CD4-positive, alpha-beta T cell (primary cell): ENCODE measurements at regions not wholly inside any gene's neighbourhood (a gene's known extent, or its start where the extent isn't known, plus 50 kb on each side); places are given as distances from the start of the nearest gene placed in this dataset.
"Not testable (repeated sequence)": the region's sequence is repeated elsewhere in the genome, so short reads cannot be mapped to it uniquely, and the experiment has no call there.

ENCODE experiments used
- ATAC-seq: fragments of 200-7000 bp; cut with Tn5 transposase; one replicate; pipeline ENCODE4 v1.10.0; 2022; ENCODE audit warnings: mild to moderate bottlenecking; ENCODE audit not compliant: poor library complexity
- CTCF ChIA-PET: fragments of 350-600 bp; sonication (Branson Sonifier 250); formaldehyde crosslinking; loops from one replicate; lab custom pipeline; 2021; ENCODE audit warnings: antibody characterized with exemption, inconsistent platforms; lab: Charles Lee
- POLR2A ChIA-PET: fragments of 350-600 bp; sonication (Branson Sonifier 250); formaldehyde crosslinking; loops from one replicate; lab custom pipeline; 2021; ENCODE audit warnings: antibody characterized with exemption, inconsistent platforms; lab: Charles Lee
- DNase-seq, 14 experiments: peaks; one replicate each; pipeline ENCODE4 v3.0.0-alpha.2; 2013 to 2020; ENCODE audit warnings: mixed read lengths in 2 of 14
- H3K27ac ChIP-seq, 2 donors: one replicate each; pipeline versions ENCODE4 v1.5.1 to v1.7.0; 2013; ENCODE audit warnings: low read length in 2 of 2, low read depth in 1 of 2, mild to moderate bottlenecking in 1 of 2
- H3K27me3 ChIP-seq, 2 experiments: 1 replicate in 1 of 2; 2 replicates in 1 of 2; pipeline versions ENCODE4 v1.6.1 to v1.7.0; 2013; ENCODE audit warnings: low read length in 2 of 2, control low read depth in 1 of 2, mild to moderate bottlenecking in 1 of 2, moderate library complexity in 1 of 2; ENCODE audit not compliant: insufficient read depth in 2 of 2, control insufficient read depth in 1 of 2
- H3K36me3 ChIP-seq: one replicate; pipeline ENCODE4 v1.6.1; 2013; ENCODE audit warnings: low read length, control low read depth; ENCODE audit not compliant: insufficient read depth
- H3K4me1 ChIP-seq: one replicate; pipeline ENCODE4 v1.6.1; 2013; ENCODE audit warnings: low read length, control low read depth; ENCODE audit not compliant: insufficient read depth
- H3K4me3 ChIP-seq: one replicate; pipeline ENCODE4 v1.5.1; 2013; ENCODE audit warnings: mild to moderate bottlenecking, low read length, moderate library complexity
- H3K9me3 ChIP-seq, 2 experiments: 1 replicate in 1 of 2; 2 replicates in 1 of 2; pipeline versions ENCODE4 v1.6.1 to v1.7.0; 2013; ENCODE audit warnings: low read length in 2 of 2, mild to moderate bottlenecking in 2 of 2, control low read depth in 1 of 2, moderate library complexity in 1 of 2; ENCODE audit not compliant: control insufficient read depth in 1 of 2, insufficient read depth in 1 of 2
- H3K27ac Mint-ChIP-seq: one replicate; pipeline ENCODE4 v1.8.0; 2020; ENCODE audit warnings: mixed read lengths
- H3K27me3 Mint-ChIP-seq: one replicate; pipeline ENCODE4 v1.8.0; 2021; ENCODE audit warnings: mixed read lengths
- H3K36me3 Mint-ChIP-seq: one replicate; pipeline ENCODE4 v1.8.0; 2021; ENCODE audit warnings: low read depth, mixed read lengths
- H3K4me1 Mint-ChIP-seq: one replicate; pipeline ENCODE4 v1.8.0; 2021; ENCODE audit warnings: low read depth, mixed read lengths
- H3K4me3 Mint-ChIP-seq: one replicate; pipeline ENCODE4 v1.8.0; 2020; ENCODE audit warnings: mild to moderate bottlenecking, mixed read lengths
- H3K9me3 Mint-ChIP-seq: one replicate; pipeline ENCODE4 v1.8.0; 2020; ENCODE audit warnings: mixed read lengths
- intact Hi-C, 2 experiments: fragments of 100-400 bp; cut with DNase I in 1 of 2; cut with micrococcal nuclease in 1 of 2; formaldehyde crosslinking; loops; one replicate each; pipeline versions ENCODE4 v1.15.1 to v1.9.0; 2023 to 2025; cut with DNase I, micrococcal nuclease
- TF ChIP-seq, protein P1 (sequence below): fragments of 200-600 bp; IDR thresholded peaks from one replicate; pipeline ENCODE4 v1.8.0; 2022; ENCODE audit warnings: antibody characterized with exemption, mild to moderate bottlenecking

DNA sequence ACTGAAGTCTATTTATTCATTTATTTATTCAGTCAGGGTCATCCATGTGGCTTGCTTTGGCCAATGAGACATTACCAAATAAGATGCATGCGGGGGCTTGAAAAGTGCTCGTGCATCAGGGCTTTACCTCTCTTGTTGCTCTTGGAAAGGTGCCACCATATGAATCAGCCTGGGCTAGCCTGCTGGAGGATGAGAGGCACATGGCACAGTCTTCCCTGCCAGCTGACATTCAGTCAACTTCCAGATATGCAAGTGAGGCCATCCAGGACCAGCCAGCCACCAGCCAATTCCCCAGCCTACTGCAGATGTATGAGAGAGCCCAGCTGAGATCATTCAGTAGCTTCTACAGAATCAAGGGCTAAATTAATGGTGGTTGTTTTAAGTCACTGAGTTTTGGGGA lies 105.2 kb upstream of the RPH3A start:
- Mint-ChIP-seq H3K27me3 (peaks cover 65% of the 10 kb centered on the region), H3K4me1 (no peaks in the 10 kb centered on the region), H3K4me3 (no peak overlapping the region), H3K36me3 (no peaks in the 10 kb centered on the region), H3K9me3 (no peaks in the 10 kb centered on the region), H3K27ac (no peak overlapping the region)
- CTCF ChIA-PET, result no interaction called here
- ATAC-seq (no peak), DNase-seq (no peak)
- Histone ChIP-seq H3K27ac (no peak overlapping the region), H3K27me3 (no peaks in the 10 kb centered on the region), H3K4me3 (no peak overlapping the region), H3K9me3 (no peaks in the 10 kb centered on the region), H3K36me3 (no peaks in the 10 kb centered on the region), H3K4me1 (no peaks in the 10 kb centered on the region)
- intact Hi-C loops, result no loop called here
- POLR2A ChIA-PET, result no interaction called here
- TF ChIP-seq, protein P1, sequence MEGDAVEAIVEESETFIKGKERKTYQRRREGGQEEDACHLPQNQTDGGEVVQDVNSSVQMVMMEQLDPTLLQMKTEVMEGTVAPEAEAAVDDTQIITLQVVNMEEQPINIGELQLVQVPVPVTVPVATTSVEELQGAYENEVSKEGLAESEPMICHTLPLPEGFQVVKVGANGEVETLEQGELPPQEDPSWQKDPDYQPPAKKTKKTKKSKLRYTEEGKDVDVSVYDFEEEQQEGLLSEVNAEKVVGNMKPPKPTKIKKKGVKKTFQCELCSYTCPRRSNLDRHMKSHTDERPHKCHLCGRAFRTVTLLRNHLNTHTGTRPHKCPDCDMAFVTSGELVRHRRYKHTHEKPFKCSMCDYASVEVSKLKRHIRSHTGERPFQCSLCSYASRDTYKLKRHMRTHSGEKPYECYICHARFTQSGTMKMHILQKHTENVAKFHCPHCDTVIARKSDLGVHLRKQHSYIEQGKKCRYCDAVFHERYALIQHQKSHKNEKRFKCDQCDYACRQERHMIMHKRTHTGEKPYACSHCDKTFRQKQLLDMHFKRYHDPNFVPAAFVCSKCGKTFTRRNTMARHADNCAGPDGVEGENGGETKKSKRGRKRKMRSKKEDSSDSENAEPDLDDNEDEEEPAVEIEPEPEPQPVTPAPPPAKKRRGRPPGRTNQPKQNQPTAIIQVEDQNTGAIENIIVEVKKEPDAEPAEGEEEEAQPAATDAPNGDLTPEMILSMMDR, result no peak

DNA sequence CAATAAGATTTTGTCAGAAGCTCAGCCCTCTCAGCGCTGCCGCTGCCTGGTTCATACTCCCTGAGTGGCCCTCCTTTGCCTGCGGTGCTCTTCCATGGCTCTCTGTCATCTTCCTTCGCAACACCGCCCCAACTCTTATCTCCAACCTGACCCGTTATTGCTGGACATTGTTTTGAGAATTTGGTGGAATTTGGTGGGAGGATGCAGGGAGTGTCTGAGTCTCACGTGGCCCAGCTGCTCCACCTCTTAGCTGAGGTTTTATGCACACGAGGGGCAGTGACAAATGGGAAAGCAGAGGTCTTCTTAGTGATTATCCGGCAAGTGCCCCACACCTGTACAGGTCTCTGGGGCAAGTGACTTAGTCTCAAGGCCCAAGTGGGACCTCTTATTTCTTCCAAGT lies 97.5 kb upstream of the RPH3A start:
- TF ChIP-seq, protein P1, result no peak
- CTCF ChIA-PET, result no interaction called here
- no peaks in the 10 kb centered on the region for H3K4me1 ChIP-seq
- no peak overlapping the region for H3K4me3 ChIP-seq
- Mint-ChIP-seq H3K4me3 (no peak overlapping the region), H3K27me3 (peaks cover 52% of the 10 kb centered on the region), H3K27ac (no peak overlapping the region), H3K9me3 (no peaks in the 10 kb centered on the region), H3K4me1 (no peaks in the 10 kb centered on the region), H3K36me3 (no peaks in the 10 kb centered on the region)
- intact Hi-C loops, result no loop called here
- H3K9me3 ChIP-seq, result no peaks in the 10 kb centered on the region
- no peaks in the 10 kb centered on the region for H3K27me3 ChIP-seq
- H3K36me3 ChIP-seq, result no peaks in the 10 kb centered on the region
- DNase-seq, result no peak
- no peak for ATAC-seq
- POLR2A ChIA-PET, result no interaction called here
- no peak overlapping the region for H3K27ac ChIP-seq

- H3K27ac ChIP-seq, H3K9me3 Mint-ChIP-seq, H3K36me3 ChIP-seq, ATAC-seq, H3K36me3 Mint-ChIP-seq, H3K27ac Mint-ChIP-seq, CTCF ChIA-PET, POLR2A ChIA-PET, intact Hi-C loops, H3K9me3 ChIP-seq, DNase-seq, H3K4me1 Mint-ChIP-seq, H3K4me1 ChIP-seq, H3K4me3 ChIP-seq, H3K4me3 Mint-ChIP-seq, H3K27me3 ChIP-seq: not testable (repeated sequence)
- H3K27me3 Mint-ChIP-seq, result peaks cover 53% of the 10 kb centered on the region
These were observed 94.1 kb upstream of the RPH3A start for GRCh38 chr12:112697441-112697840.

DNA sequence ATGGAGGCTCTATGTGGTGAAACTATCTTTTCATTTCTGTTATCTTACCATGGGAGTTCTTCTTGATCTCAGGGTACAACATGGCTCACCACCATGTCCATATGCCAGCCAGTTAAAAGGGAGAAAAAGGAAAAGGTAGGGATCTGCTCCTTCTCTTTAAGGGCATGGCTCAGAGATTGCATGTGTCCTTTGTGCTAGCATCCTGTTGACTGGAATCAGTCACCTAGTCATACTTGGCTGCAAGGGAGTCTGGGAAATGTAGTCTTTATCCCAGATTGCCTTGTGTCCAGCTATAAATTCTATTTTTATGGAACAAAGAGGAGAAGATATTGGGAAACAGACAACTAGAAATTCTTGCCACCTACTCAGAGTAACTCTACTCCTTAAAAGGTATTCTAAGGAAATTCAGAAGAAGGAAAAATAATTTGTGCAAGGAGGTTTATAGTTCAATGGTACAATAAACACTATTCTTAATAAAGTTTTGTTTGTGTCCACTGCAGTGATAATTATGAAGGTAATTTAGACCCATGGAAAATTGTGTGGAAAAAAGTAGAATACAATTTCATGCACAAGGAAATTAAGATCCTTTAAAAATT lies 86.4 kb upstream of the RPH3A start:
- no peaks in the 10 kb centered on the region for H3K9me3 Mint-ChIP-seq
- H3K9me3 ChIP-seq, result no peaks in the 10 kb centered on the region
- H3K4me1 ChIP-seq, result no peaks in the 10 kb centered on the region
- no peak overlapping the region for H3K4me3 ChIP-seq
- POLR2A ChIA-PET, result no interaction called here
- intact Hi-C loops, result no loop called here
- no peaks in the 10 kb centered on the region for H3K4me1 Mint-ChIP-seq
- no peak overlapping the region for H3K27ac ChIP-seq
- DNase-seq (no peak), ATAC-seq (no peak)
- no peaks in the 10 kb centered on the region for H3K36me3 Mint-ChIP-seq
- H3K27me3 ChIP-seq, result peaks cover 4% of the 10 kb centered on the region in 2 experiments
- H3K27ac Mint-ChIP-seq, result no peak overlapping the region
- TF ChIP-seq, protein P1, result no peak
- CTCF ChIA-PET, result no interaction called here
- peaks cover 30% of the 10 kb centered on the region for H3K27me3 Mint-ChIP-seq
- no peaks in the 10 kb centered on the region for H3K36me3 ChIP-seq
- no peak overlapping the region for H3K4me3 Mint-ChIP-seq
